ENCODE measurements at regions not wholly inside any gene's neighbourhood (a gene's known extent, or its start where the extent isn't known, plus 50 kb on each side); places are given as distances from the start of the nearest gene placed in this dataset.

GRCh38 chr2:234134496-234134895 is 84.0 kb downstream of the SPP2 start:
- no peak for DNase-seq
- Histone ChIP-seq H3K9me3 (ENCODE audit: control extremely low read depth in 1 of 5, control insufficient read depth in 4 of 5, insufficient read depth in 2 of 5, low read depth in 1 of 5, low read length in 4 of 5) (no peaks in the 10 kb centered on the region), H3K27me3 (replicated peaks in 2 of 5; ENCODE audit: control insufficient read depth in 4 of 5, insufficient read depth in 5 of 5, low read length in 4 of 5) (peaks cover 0 to 15% (median 4%) of the 10 kb centered on the region in 5 experiments), H3K36me3 (ENCODE audit: control insufficient read depth in 4 of 4, insufficient read depth in 4 of 4, low read length in 3 of 4) (no peaks in the 10 kb centered on the region), H3K27ac (ENCODE audit: insufficient read depth in 1 of 2, low read depth in 1 of 2, low read length in 2 of 2, poor library complexity in 1 of 2, severe bottlenecking in 2 of 2) (no peak overlapping the region), H3K4me3 (ENCODE audit: control insufficient read depth in 1 of 7, extremely low read depth in 1 of 7, insufficient read depth in 4 of 7, low read depth in 2 of 7, low read length in 6 of 7) (no peak overlapping the region), H3K4me1 (ENCODE audit: control extremely low read depth in 1 of 4, control insufficient read depth in 4 of 4, insufficient read depth in 4 of 4, low read length in 3 of 4) (no peaks in the 10 kb centered on the region)
- WGBS (ENCODE audit: insufficient coverage) = 97% methylated on average over 6 of the region's 6 CpGs
- ChIA-PET POLR2A (no interaction called here), CTCF (interaction anchor here (1.3 to 4.7 kb wide), 7 partner anchors 14 to 986 kb away, joined by 3 to 37 read pairs (median 5); no protein-coding TSS in a partner anchor)

- H3K27ac ChIP-seq (ENCODE audit: insufficient read depth in 1 of 2, low read depth in 1 of 2, low read length in 2 of 2, poor library complexity in 1 of 2, severe bottlenecking in 2 of 2) = no peak overlapping the region
- 89% methylated on average over 1 of the region's 4 CpGs for WGBS (ENCODE audit: insufficient coverage)
Measured at GRCh38 chr2:234133004-234133403, 82.5 kb downstream of the SPP2 start.

GRCh38 chr2:234130777-234131181 is 80.3 kb downstream of the SPP2 start:
- CTCF ChIA-PET = interaction anchor here (0.9 to 4.7 kb wide), 3 partner anchors 12 to 414 kb away, joined by 3 to 26 read pairs (median 4); no protein-coding TSS in a partner anchor
- Histone ChIP-seq H3K9me3 (ENCODE audit: control extremely low read depth in 1 of 5, control insufficient read depth in 4 of 5, insufficient read depth in 2 of 5, low read depth in 1 of 5, low read length in 4 of 5) (no peaks in the 10 kb centered on the region), H3K4me3 (ENCODE audit: control insufficient read depth in 1 of 7, extremely low read depth in 1 of 7, insufficient read depth in 4 of 7, low read depth in 2 of 7, low read length in 6 of 7) (no peak overlapping the region), H3K36me3 (ENCODE audit: control insufficient read depth in 4 of 4, insufficient read depth in 4 of 4, low read length in 3 of 4) (no peaks in the 10 kb centered on the region), H3K4me1 (ENCODE audit: control extremely low read depth in 1 of 4, control insufficient read depth in 4 of 4, insufficient read depth in 4 of 4, low read length in 3 of 4) (no peaks in the 10 kb centered on the region), H3K27me3 (replicated peaks in 2 of 5; ENCODE audit: control insufficient read depth in 4 of 5, insufficient read depth in 5 of 5, low read length in 4 of 5) (peaks cover 0 to 14% (median 4%) of the 10 kb centered on the region in 5 experiments), H3K27ac (ENCODE audit: insufficient read depth in 1 of 2, low read depth in 1 of 2, low read length in 2 of 2, poor library complexity in 1 of 2, severe bottlenecking in 2 of 2) (no peak overlapping the region)
- 93% methylated on average over 3 of the region's 3 CpGs for WGBS (ENCODE audit: insufficient coverage)
- POLR2A ChIA-PET = no interaction called here
- no peak for DNase-seq

More at GRCh38 chr2:234133004-234133403, 82.5 kb downstream of the SPP2 start:
- Histone ChIP-seq H3K36me3 (ENCODE audit: control insufficient read depth in 4 of 4, insufficient read depth in 4 of 4, low read length in 3 of 4) (no peaks in the 10 kb centered on the region), H3K27me3 (replicated peaks in 2 of 5; ENCODE audit: control insufficient read depth in 4 of 5, insufficient read depth in 5 of 5, low read length in 4 of 5) (peaks cover 0 to 14% (median 4%) of the 10 kb centered on the region in 5 experiments), H3K4me3 (ENCODE audit: control insufficient read depth in 1 of 7, extremely low read depth in 1 of 7, insufficient read depth in 4 of 7, low read depth in 2 of 7, low read length in 6 of 7) (no peak overlapping the region), H3K9me3 (ENCODE audit: control extremely low read depth in 1 of 5, control insufficient read depth in 4 of 5, insufficient read depth in 2 of 5, low read depth in 1 of 5, low read length in 4 of 5) (no peaks in the 10 kb centered on the region), H3K4me1 (ENCODE audit: control extremely low read depth in 1 of 4, control insufficient read depth in 4 of 4, insufficient read depth in 4 of 4, low read length in 3 of 4) (no peaks in the 10 kb centered on the region)
- CTCF ChIA-PET = interaction anchor here (0.7 to 4.7 kb wide), 6 partner anchors 8 to 412 kb away, joined by 3 to 26 read pairs (median 3); no protein-coding TSS in a partner anchor
- POLR2A ChIA-PET = interaction anchor here (1.1 kb wide), 1 partner anchor 281 kb away, joined by 3 read pairs; no protein-coding TSS in a partner anchor
- DNase-seq = no peak

GRCh38 chr2:234128606-234129005 is 78.1 kb downstream of the SPP2 start:
- Histone ChIP-seq H3K27ac (ENCODE audit: insufficient read depth in 1 of 2, low read depth in 1 of 2, low read length in 2 of 2, poor library complexity in 1 of 2, severe bottlenecking in 2 of 2) (no peak overlapping the region), H3K4me3 (ENCODE audit: control insufficient read depth in 1 of 7, extremely low read depth in 1 of 7, insufficient read depth in 4 of 7, low read depth in 2 of 7, low read length in 6 of 7) (no peak overlapping the region), H3K9me3 (ENCODE audit: control extremely low read depth in 1 of 5, control insufficient read depth in 4 of 5, insufficient read depth in 2 of 5, low read depth in 1 of 5, low read length in 4 of 5) (no peaks in the 10 kb centered on the region), H3K27me3 (replicated peaks in 2 of 5; ENCODE audit: control insufficient read depth in 4 of 5, insufficient read depth in 5 of 5, low read length in 4 of 5) (peaks cover 0 to 11% (median 8%) of the 10 kb centered on the region in 5 experiments), H3K4me1 (ENCODE audit: control extremely low read depth in 1 of 4, control insufficient read depth in 4 of 4, insufficient read depth in 4 of 4, low read length in 3 of 4) (no peaks in the 10 kb centered on the region), H3K36me3 (ENCODE audit: control insufficient read depth in 4 of 4, insufficient read depth in 4 of 4, low read length in 3 of 4) (no peaks in the 10 kb centered on the region)
- WGBS (ENCODE audit: insufficient coverage) = 88% methylated on average over 1 of the region's 1 CpG
- CTCF ChIA-PET = no interaction called here
- POLR2A ChIA-PET = no interaction called here
- DNase-seq = no peak
